MCF 10A (cell line): ENCODE measurements at regions not wholly inside any gene's neighbourhood (a gene's known extent, or its start where the extent isn't known, plus 50 kb on each side); places are given as distances from the start of the nearest gene placed in this dataset.

ENCODE experiments used
- BruUV-seq: library from RNA; stranded (reverse); fragments of 400-500 nt; replicated peaks from 2 replicates; lab custom pipeline; 2021; lab: Mats Ljungman, UMichigan
- CTCF ChIA-PET: fragments of 300-600 bp; sonication (Branson Sonifier 250); formaldehyde crosslinking; extraction: SDS; loops from one replicate; lab custom pipeline; 2021; ENCODE audit warnings: antibody characterized with exemption, inconsistent platforms; lab: Yijun Ruan, JAX
- POLR2A ChIA-PET: fragments of 300-600, 350-650 bp; sonication (Branson Sonifier 250); formaldehyde crosslinking; extraction: SDS; loops from one replicate; lab custom pipeline; 2020; ENCODE audit warnings: antibody characterized with exemption, inconsistent platforms; lab: Yijun Ruan, JAX
- DNase-seq: peaks from one replicate; pipeline ENCODE4 v3.0.0-alpha.2; 2018; ENCODE audit not compliant: unreplicated experiment
- H3K27ac Mint-ChIP-seq: one replicate; pipeline ENCODE4 v1.8.0; 2022; ENCODE audit warnings: mild to moderate bottlenecking, low read depth, mixed read lengths; ENCODE audit not compliant: unreplicated experiment
- H3K27me3 Mint-ChIP-seq: one replicate; pipeline ENCODE4 v1.8.0; 2022; ENCODE audit warnings: mixed read lengths; ENCODE audit not compliant: insufficient read depth, unreplicated experiment
- H3K36me3 Mint-ChIP-seq: one replicate; pipeline ENCODE4 v1.8.0; 2022; ENCODE audit warnings: mild to moderate bottlenecking, moderate library complexity, mixed read lengths; ENCODE audit not compliant: insufficient read depth, unreplicated experiment
- H3K4me1 Mint-ChIP-seq: one replicate; pipeline ENCODE4 v1.8.0; 2022; ENCODE audit warnings: mixed read lengths; ENCODE audit not compliant: insufficient read depth, unreplicated experiment
- H3K4me3 Mint-ChIP-seq: one replicate; pipeline ENCODE4 v1.8.0; 2022; ENCODE audit warnings: mild to moderate bottlenecking, moderate library complexity, mixed read lengths; ENCODE audit not compliant: unreplicated experiment
- H3K9me3 Mint-ChIP-seq: one replicate; pipeline ENCODE4 v1.8.0; 2022; ENCODE audit warnings: mixed read lengths; ENCODE audit not compliant: unreplicated experiment
- CTCF ChIP-seq: fragments of 200-600 bp; IDR thresholded peaks from one replicate; pipeline ENCODE4 v1.8.0; 2022; ENCODE audit warnings: antibody characterized with exemption, mild to moderate bottlenecking; ENCODE audit not compliant: unreplicated experiment
- intact Hi-C: fragments of 100-400 bp; cut with micrococcal nuclease; formaldehyde crosslinking; loops from 2 replicates; pipeline ENCODE4 v1.14.1; 2022

- TF ChIP-seq CTCF, result no peak
- no peaks in the 10 kb centered on the region for H3K36me3 Mint-ChIP-seq
- no peak for DNase-seq
- H3K27ac Mint-ChIP-seq, result no peak overlapping the region
- H3K4me1 Mint-ChIP-seq, result no peaks in the 10 kb centered on the region
- no peak overlapping the region for H3K4me3 Mint-ChIP-seq
- H3K27me3 Mint-ChIP-seq, result no peaks in the 10 kb centered on the region
- BruUV-seq, result no TSS peak
- ChIA-PET CTCF (interaction anchor here (0.6 kb wide), 1 partner anchor 16 kb away, joined by 3 read pairs; no protein-coding TSS in a partner anchor), POLR2A (no interaction called here)
- intact Hi-C loops, result no loop called here
- peaks cover 20% of the 10 kb centered on the region for H3K9me3 Mint-ChIP-seq
Observed at GRCh38 chr7:136807598-136807997, 60.9 kb upstream of the CHRM2 start.

- Mint-ChIP-seq H3K4me3 (no peak overlapping the region), H3K4me1 (no peaks in the 10 kb centered on the region), H3K27me3 (no peaks in the 10 kb centered on the region), H3K9me3 (peaks cover 22% of the 10 kb centered on the region), H3K27ac (no peak overlapping the region), H3K36me3 (no peaks in the 10 kb centered on the region)
- ChIA-PET CTCF (interaction anchor here (0.6 kb wide), 1 partner anchor 115 kb away, joined by 3 read pairs; no protein-coding TSS in a partner anchor), POLR2A (no interaction called here)
- no TSS peak for BruUV-seq
- TF ChIP-seq CTCF, result no peak
- DNase-seq, result no peak
- intact Hi-C loops, result no loop called here
Observed at GRCh38 chr7:136803028-136803427, 65.4 kb upstream of the CHRM2 start.

GRCh38 chr7:136783934-136784333 lies 84.5 kb upstream of the CHRM2 start:
- no peaks in the 10 kb centered on the region for H3K27me3 Mint-ChIP-seq
- H3K27ac Mint-ChIP-seq, result no peak overlapping the region
- H3K4me1 Mint-ChIP-seq, result no peaks in the 10 kb centered on the region
- no peak for DNase-seq
- CTCF ChIA-PET, result interaction anchor here (0.7 kb wide), 1 partner anchor 69 kb away, joined by 3 read pairs; no protein-coding TSS in a partner anchor
- no peak for TF ChIP-seq CTCF
- no peaks in the 10 kb centered on the region for H3K36me3 Mint-ChIP-seq
- POLR2A ChIA-PET, result no interaction called here
- intact Hi-C loops, result no loop called here
- peaks cover 5% of the 10 kb centered on the region for H3K9me3 Mint-ChIP-seq
- BruUV-seq, result no TSS peak
- H3K4me3 Mint-ChIP-seq, result no peak overlapping the region

- intact Hi-C loops, result no loop called here
- Mint-ChIP-seq H3K27me3 (peaks cover 16% of the 10 kb centered on the region), H3K27ac (no peak overlapping the region), H3K4me3 (no peak overlapping the region), H3K9me3 (peaks cover 8% of the 10 kb centered on the region), H3K4me1 (no peaks in the 10 kb centered on the region), H3K36me3 (no peaks in the 10 kb centered on the region)
- DNase-seq, result peak; percentile 13
- ChIA-PET CTCF (interaction anchor here (0.6 kb wide), 1 partner anchor 147 kb away, joined by 3 read pairs; no protein-coding TSS in a partner anchor), POLR2A (no interaction called here)
- BruUV-seq, result no TSS peak
- TF ChIP-seq CTCF, result no peak
Observed at GRCh38 chr7:136741941-136742340, 126.5 kb upstream of the CHRM2 start.
